Motor neuron (in vitro differentiated cells): ENCODE measurements at regions not wholly inside any gene's neighbourhood (a gene's known extent, or its start where the extent isn't known, plus 50 kb on each side); places are given as distances from the start of the nearest gene placed in this dataset.
A peak's percentile ranks its signal among the peaks of the same experiment; 100 is the strongest.

Experiments
- ATAC-seq, 8 experiments: fragments of 200-7000 bp; cut with Tn5 transposase; replicated peaks in 6 of 8; 2 replicates each; pipeline ENCODE4 v1.8.0; 2021; ENCODE audit warnings: mild to moderate bottlenecking in 8 of 8, moderate library complexity in 8 of 8
- H3K27ac ChIP-seq, 2 donors: fragments of 250-450 bp; sonication (Bioruptor Pico); 2 replicates each; pipeline ENCODE4 v1.9.0; 2021; ENCODE audit warnings: antibody characterized with exemption in 2 of 2, mild to moderate bottlenecking in 2 of 2, moderate library complexity in 1 of 2
- H3K4me1 ChIP-seq, 2 donors: fragments of 250-450 bp; sonication (Bioruptor Pico); replicated peaks in 1 of 2; 2 replicates each; pipeline ENCODE4 v1.6.1; 2021; ENCODE audit warnings: antibody characterized with exemption in 2 of 2, mild to moderate bottlenecking in 2 of 2, moderate library complexity in 1 of 2
- H3K4me3 ChIP-seq, 5 donors: fragments of 250-450 bp; sonication (Bioruptor Pico); 2 replicates each; pipeline ENCODE4 v1.9.0; 2021; ENCODE audit warnings: antibody characterized with exemption in 5 of 5, mild to moderate bottlenecking in 5 of 5, moderate library complexity in 4 of 5
- WGBS, 10 experiments: fragments of 450-650 bp; shearing (Covaris generic); methylation state at CpG; one replicate each; pipeline ENCODE4 v1.0.0; 2022; 5-methylcytosine and 5-hydroxymethylcytosine counted together
- in situ Hi-C, 9 experiments: fragments of 400-800 bp; cut with MboI; loops; one replicate each; pipeline ENCODE4 v1.15.0; 2021; ENCODE audit warnings: low sequenced_read_pairs in 9 of 9, low pct_unique_long_range_greater_than_20kb in 2 of 9; ENCODE audit not compliant: unreplicated experiment in 9 of 9

GRCh38 chr7:20839196-20839735 lies 52.6 kb upstream of the SP8 start:
- WGBS, 10 experiments: 0 to 100% (median 80%) methylated on average over 1 to 2 of the region's 2 CpGs; no CpG with 5 or more reads in 4 of the 10 experiments
- H3K27ac ChIP-seq: no peak overlapping the region
- no peaks in the 10 kb centered on the region for H3K4me1 ChIP-seq
- in situ Hi-C loops: no loop called here
- no peak overlapping the region for H3K4me3 ChIP-seq
- no peak for ATAC-seq

DNA sequence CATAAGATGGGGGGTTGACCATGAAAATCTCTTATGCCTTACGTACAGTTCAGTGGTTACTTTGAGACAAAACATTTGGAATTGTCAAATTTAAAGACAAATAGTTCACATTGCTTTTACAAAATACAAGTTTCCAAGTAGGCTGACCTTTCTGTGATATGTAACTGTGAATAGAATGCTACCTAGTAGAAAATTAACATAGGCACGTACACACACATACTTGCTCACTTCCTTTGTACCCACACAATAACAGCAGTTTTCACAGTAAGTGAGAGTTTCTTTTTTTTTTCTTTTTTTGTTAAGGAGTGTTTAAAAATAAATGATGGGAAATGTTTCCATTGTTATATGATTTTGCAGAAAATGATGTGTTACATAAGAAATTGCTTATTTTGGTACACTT lies 53.3 kb upstream of the SP8 start:
- H3K4me3 ChIP-seq: no peak overlapping the region
- 8 to 86% (median 75%) methylated on average over 1 to 2 of the region's 2 CpGs; no CpG with 5 or more reads in 1 of the 10 experiments for WGBS, 10 experiments
- in situ Hi-C loops: no loop called here
- H3K4me1 ChIP-seq: no peaks in the 10 kb centered on the region
- H3K27ac ChIP-seq: no peak overlapping the region
- no peak for ATAC-seq

GRCh38 chr7:20846791-20847190 lies 60.1 kb upstream of the SP8 start:
- 14 to 100% (median 80%) methylated on average over 1 to 6 of the region's 6 CpGs; no CpG with 5 or more reads in 1 of the 10 experiments for WGBS, 10 experiments

DNA sequence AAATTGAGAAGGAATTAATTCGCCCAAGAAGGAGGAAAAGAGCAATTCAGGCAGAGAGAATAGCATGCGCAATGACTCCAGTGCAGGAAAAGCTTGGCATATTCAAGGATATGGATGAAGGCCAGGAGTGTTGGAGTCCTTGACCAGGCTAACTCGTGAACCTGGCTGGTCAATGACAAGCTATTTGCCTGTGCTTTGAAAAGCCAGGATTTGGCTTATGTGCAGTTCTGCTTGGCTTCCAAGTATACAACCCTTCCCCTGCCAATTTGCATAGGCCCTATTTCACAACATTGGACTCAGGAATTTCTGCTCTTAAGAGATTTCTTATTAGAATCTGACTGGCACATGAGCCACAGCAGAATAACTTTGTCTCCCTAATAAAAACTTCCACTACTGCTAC lies 72.3 kb upstream of the SP8 start:
- 17 to 100% (median 61%) methylated on average over 1 to 3 of the region's 3 CpGs; no CpG with 5 or more reads in 2 of the 10 experiments for WGBS, 10 experiments
- no peak overlapping the region for H3K4me3 ChIP-seq
- ATAC-seq: peak in 1 of 8 experiments; percentile 34

More at GRCh38 chr7:20846791-20847190, 60.1 kb upstream of the SP8 start:
- ATAC-seq: no peak
- in situ Hi-C loops: no loop called here
- Histone ChIP-seq H3K27ac (no peak overlapping the region), H3K4me3 (no peak overlapping the region), H3K4me1 (no peaks in the 10 kb centered on the region)

GRCh38 chr7:20861468-20861867 lies 74.8 kb upstream of the SP8 start:
- H3K4me1 ChIP-seq: peaks cover 19 to 37% of the 10 kb centered on the region in 2 donors
- in situ Hi-C loops: no loop called here
- no peak overlapping the region for H3K4me3 ChIP-seq
- peak in 6 of 8 experiments; percentile 59 to 98 (median 96) for ATAC-seq
- 0 to 53% (median 11%) methylated on average over 2 to 4 of the region's 4 CpGs; no CpG with 5 or more reads in 2 of the 10 experiments for WGBS, 10 experiments
- no peak overlapping the region for H3K27ac ChIP-seq

More for the DNA sequence above, 72.3 kb upstream of the SP8 start:
- Histone ChIP-seq H3K4me1 (peaks cover 15 to 30% of the 10 kb centered on the region in 2 donors), H3K27ac (no peak overlapping the region)
- in situ Hi-C loops: no loop called here

DNA sequence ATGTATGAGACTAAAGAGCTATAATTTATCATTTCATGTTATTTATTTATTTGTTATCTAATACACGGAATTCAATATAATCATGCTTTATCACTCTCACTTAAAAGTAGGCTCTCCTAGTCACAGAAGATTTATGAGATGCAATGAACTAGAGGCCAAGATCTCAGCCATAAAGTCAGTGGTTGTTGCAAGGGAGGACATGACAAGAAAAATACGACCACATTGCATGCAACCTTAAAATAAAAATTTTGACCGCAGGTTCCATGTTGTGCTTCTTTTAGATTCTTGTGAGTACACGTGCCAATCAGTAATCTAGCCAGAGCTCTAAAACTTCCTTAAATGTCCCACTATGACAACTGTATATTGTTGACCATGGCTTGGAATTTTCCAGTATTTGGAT lies 75.9 kb upstream of the SP8 start:
- in situ Hi-C loops: no loop called here
- Histone ChIP-seq H3K4me1 (peaks cover 19 to 37% of the 10 kb centered on the region in 2 donors), H3K27ac (no peak overlapping the region), H3K4me3 (no peak overlapping the region)
- 0 to 88% (median 50%) methylated on average over 2 to 4 of the region's 4 CpGs for WGBS, 10 experiments
- peak in 4 of 8 experiments; percentile 54 to 64 (median 60) for ATAC-seq

DNA sequence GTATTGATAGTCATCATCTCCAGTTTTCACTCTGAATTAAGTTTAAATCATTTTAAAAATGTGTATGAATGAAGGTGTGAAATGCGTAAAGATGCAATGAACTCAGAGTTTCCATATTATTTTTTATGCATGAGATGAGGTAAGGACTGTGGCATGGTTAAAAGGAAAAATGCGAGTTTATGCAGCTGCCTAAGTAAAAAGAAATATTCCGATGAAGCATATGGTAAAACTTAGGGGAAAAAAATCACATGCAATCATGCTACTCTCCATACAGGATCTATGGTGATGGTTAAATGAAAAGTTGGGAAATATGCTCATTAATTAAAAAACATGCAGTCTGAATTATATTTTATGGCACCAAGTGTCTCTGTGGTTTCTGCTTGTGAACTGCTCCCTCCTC lies 77.5 kb upstream of the SP8 start:
- Histone ChIP-seq H3K27ac (no peak overlapping the region), H3K4me1 (peaks cover 19 to 37% of the 10 kb centered on the region in 2 donors), H3K4me3 (no peak overlapping the region)
- 0 to 100% (median 88%) methylated on average over 2 to 3 of the region's 3 CpGs; no CpG with 5 or more reads in 1 of the 10 experiments for WGBS, 10 experiments
- peak in 1 of 8 experiments; percentile 92 for ATAC-seq
- in situ Hi-C loops: no loop called here

DNA sequence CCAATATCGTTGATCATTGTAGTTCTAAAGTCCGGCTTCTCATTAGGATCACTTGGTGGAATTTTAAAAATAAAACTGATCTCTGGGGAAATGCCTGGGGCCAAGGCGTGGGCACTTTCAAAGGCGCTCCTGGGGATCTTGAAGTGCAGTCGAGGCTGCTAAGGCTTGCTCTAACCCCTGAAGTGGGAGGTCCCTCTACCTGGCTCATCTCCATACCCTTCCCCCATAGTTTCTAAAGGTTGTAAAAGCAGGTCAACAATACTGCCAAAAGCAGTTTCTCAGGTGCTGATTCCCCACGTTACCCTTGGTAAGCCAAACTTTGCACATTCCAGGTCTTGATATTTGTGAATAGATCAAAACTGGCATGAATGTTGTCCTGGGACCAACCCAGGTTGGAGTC lies 79.0 kb upstream of the SP8 start:
- Histone ChIP-seq H3K4me3 (no peak overlapping the region), H3K27ac (no peak overlapping the region), H3K4me1 (peaks cover 19 to 37% of the 10 kb centered on the region in 2 donors)
- no peak for ATAC-seq
- in situ Hi-C loops: no loop called here
- 12 to 100% (median 81%) methylated on average over 3 to 6 of the region's 6 CpGs; no CpG with 5 or more reads in 3 of the 10 experiments for WGBS, 10 experiments

DNA sequence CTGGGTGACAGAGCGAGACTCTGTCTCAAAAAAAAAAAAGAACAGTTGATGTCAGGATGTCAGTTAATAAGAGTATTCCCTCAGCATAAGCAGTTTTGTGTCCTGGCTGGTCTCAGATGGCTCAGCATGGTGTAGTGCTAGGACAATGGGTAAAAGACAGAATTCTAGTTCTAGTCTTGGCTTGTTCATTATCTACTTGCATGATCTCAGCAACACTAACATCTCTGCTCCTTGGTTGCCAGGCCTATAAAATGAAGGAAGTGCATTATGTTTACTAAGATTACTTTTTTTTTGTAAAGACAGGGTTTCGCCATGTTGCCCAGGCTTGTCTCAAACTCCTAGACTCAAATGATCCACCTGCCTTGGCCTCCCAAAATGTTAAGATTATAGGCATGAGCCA lies 84.3 kb upstream of the SP8 start:
- WGBS, 10 experiments: 25 to 100% (median 100%) methylated on average over 1 to 2 of the region's 2 CpGs; no CpG with 5 or more reads in 4 of the 10 experiments
- Histone ChIP-seq H3K27ac (no peak overlapping the region), H3K4me1 (no peaks in the 10 kb centered on the region), H3K4me3 (no peak overlapping the region)
- ATAC-seq: no peak
- in situ Hi-C loops: no loop called here

- Histone ChIP-seq H3K4me3 (no peak overlapping the region), H3K27ac (no peak overlapping the region), H3K4me1 (no peaks in the 10 kb centered on the region)
- ATAC-seq: no peak
- in situ Hi-C loops: no loop called here
- 17 to 100% (median 41%) methylated on average over 1 of the region's 1 CpG; no CpG with 5 or more reads in 1 of the 10 experiments for WGBS, 10 experiments
Observed at GRCh38 chr7:20892776-20893175, 106.1 kb upstream of the SP8 start.

- no peak for ATAC-seq
- Histone ChIP-seq H3K4me1 (no peaks in the 10 kb centered on the region), H3K4me3 (no peak overlapping the region), H3K27ac (no peak overlapping the region)
- in situ Hi-C loops: no loop called here
Observed at GRCh38 chr7:20894806-20895205, 108.1 kb upstream of the SP8 start.

DNA sequence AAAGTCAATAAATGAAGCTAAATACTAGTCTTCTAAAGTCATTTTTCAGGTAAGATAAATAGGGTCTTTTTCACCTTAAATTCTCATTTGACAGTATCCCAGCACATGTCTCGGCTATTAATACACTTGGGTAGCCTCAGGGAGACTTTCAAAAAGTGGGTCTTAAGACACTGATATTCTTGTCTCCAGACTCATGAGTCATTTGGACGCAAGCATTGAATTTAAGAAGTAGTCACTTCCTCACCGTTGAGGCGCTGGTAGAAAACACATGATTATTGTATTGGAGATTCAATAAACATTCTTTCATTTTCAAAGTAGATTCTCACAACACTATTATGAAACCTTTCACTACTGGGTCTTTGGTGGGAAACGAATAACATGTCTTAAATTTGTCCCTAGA lies 108.9 kb upstream of the SP8 start:
- no peak overlapping the region for H3K4me3 ChIP-seq
- ATAC-seq: no peak
- in situ Hi-C loops: no loop called here
- no peak overlapping the region for H3K27ac ChIP-seq
- no peaks in the 10 kb centered on the region for H3K4me1 ChIP-seq
- WGBS, 10 experiments: 0 to 96% (median 54%) methylated on average over 1 to 5 of the region's 5 CpGs; no CpG with 5 or more reads in 2 of the 10 experiments

- Histone ChIP-seq H3K4me1 (no peaks in the 10 kb centered on the region), H3K27ac (no peak overlapping the region), H3K4me3 (no peak overlapping the region)
- ATAC-seq: no peak
- in situ Hi-C loops: no loop called here
- 0 to 100% (median 87%) methylated on average over 1 to 2 of the region's 2 CpGs for WGBS, 10 experiments
Observed at GRCh38 chr7:20896996-20897395, 110.3 kb upstream of the SP8 start.

DNA sequence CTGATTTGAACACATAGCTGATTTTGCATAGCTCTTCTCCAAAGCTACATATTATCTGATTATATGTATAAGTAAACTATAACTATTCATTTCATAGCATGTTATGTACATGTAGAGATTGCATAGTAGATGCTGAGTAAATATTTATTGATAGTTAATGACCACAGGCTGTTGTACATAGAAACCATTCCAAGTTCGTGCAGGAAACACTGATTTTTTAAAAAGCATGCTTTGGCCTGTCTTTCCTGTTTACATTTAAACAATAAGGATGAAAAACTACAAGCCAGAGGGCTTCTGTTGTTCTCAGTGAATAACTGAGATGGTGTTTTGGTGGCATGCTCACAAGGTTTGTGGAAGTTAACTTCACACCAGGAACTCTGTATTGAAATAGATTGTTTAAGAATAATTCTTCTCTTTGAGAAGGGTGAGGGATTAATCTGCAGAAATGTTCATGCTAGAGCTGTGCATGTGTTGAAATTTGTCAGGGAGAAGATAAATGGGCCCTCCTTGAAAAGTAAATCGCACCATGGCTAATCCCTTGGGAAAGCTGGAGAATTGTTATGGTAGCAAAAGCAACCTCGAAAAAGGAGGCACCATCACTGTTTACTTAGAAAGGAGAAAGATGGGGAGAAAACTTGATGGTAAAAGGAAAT lies 120.2 kb upstream of the SP8 start:
- in situ Hi-C loops: no loop called here
- WGBS, 10 experiments: 0 to 39% (median 0%) methylated on average over 1 to 3 of the region's 3 CpGs; no CpG with 5 or more reads in 3 of the 10 experiments
- Histone ChIP-seq H3K4me3 (no peak overlapping the region), H3K4me1 (peaks cover 26 to 37% of the 10 kb centered on the region in 2 donors), H3K27ac (no peak overlapping the region)
- peak in 6 of 8 experiments; percentile 50 to 93 (median 85) for ATAC-seq
